NCI-H2171 treated with DMSO at 0.1 percent for 48 hours (cell line): ENCODE measurements at regions not wholly inside any gene's neighbourhood (a gene's known extent, or its start where the extent isn't known, plus 50 kb on each side); places are given as distances from the start of the nearest gene placed in this dataset.

Source experiments
- DNase-seq: peaks from one replicate; lab custom pipeline; 2025; lab: John Stamatoyannopoulos, UW

- no peak for DNase-seq
Measured at GRCh38 chr13:81779876-81780275, 1439.0 kb upstream of the SPRY2 start.

- DNase-seq: no peak
Measured at GRCh38 chr13:81778350-81778749, 1437.4 kb upstream of the SPRY2 start.

GRCh38 chr13:81773263-81773662 is 1432.3 kb upstream of the SPRY2 start:
- no peak for DNase-seq

- no peak for DNase-seq
Measured at GRCh38 chr13:81771951-81772350, 1431.0 kb upstream of the SPRY2 start.

- no peak for DNase-seq
Measured at GRCh38 chr13:81770868-81771505, 1430.1 kb upstream of the SPRY2 start.

- DNase-seq: no peak
Measured at GRCh38 chr13:81762449-81762848, 1421.5 kb upstream of the SPRY2 start.

GRCh38 chr13:81760316-81760715 is 1419.4 kb upstream of the SPRY2 start:
- DNase-seq: no peak

GRCh38 chr13:81757348-81757970 is 1416.5 kb upstream of the SPRY2 start:
- DNase-seq: no peak

GRCh38 chr13:81745391-81745790 is 1404.5 kb upstream of the SPRY2 start:
- peak; percentile 17 for DNase-seq

GRCh38 chr13:81738364-81738763 is 1397.4 kb upstream of the SPRY2 start:
- no peak for DNase-seq

GRCh38 chr13:81726037-81726726 is 1385.3 kb upstream of the SPRY2 start:
- DNase-seq: no peak

GRCh38 chr13:81722456-81722855 is 1381.5 kb upstream of the SPRY2 start:
- DNase-seq: no peak

- DNase-seq: no peak
Measured at GRCh38 chr13:81721400-81721799, 1380.5 kb upstream of the SPRY2 start.

GRCh38 chr13:81714513-81714912 is 1373.6 kb upstream of the SPRY2 start:
- DNase-seq: no peak

- no peak for DNase-seq
Measured at GRCh38 chr13:81713201-81713600, 1372.3 kb upstream of the SPRY2 start.

- no peak for DNase-seq
Measured at GRCh38 chr13:81697826-81698225, 1356.9 kb upstream of the SPRY2 start.

- peak; percentile 6 for DNase-seq
Measured at GRCh38 chr13:81686877-81687276, 1346.0 kb upstream of the SPRY2 start.

GRCh38 chr13:81683521-81683920 is 1342.6 kb upstream of the SPRY2 start:
- no peak for DNase-seq

GRCh38 chr13:81682081-81682630 is 1341.2 kb upstream of the SPRY2 start:
- DNase-seq: no peak

- DNase-seq: no peak
Measured at GRCh38 chr13:81677857-81678256, 1336.9 kb upstream of the SPRY2 start.

- DNase-seq: no peak
Measured at GRCh38 chr13:81676008-81676407, 1335.1 kb upstream of the SPRY2 start.

GRCh38 chr13:81671064-81671463 is 1330.1 kb upstream of the SPRY2 start:
- no peak for DNase-seq

GRCh38 chr13:81670048-81670447 is 1329.1 kb upstream of the SPRY2 start:
- no peak for DNase-seq
